T-helper 1 cell treated with Interleukin-12 subunit alpha and Interleukin-12 subunit beta and Interleukin-4 antibody, amounts not matched to agents 30 ng/mL and 1 ng/mL, for 36 hours (primary cell): ENCODE measurements at regions not wholly inside any gene's neighbourhood (a gene's known extent, or its start where the extent isn't known, plus 50 kb on each side); places are given as distances from the start of the nearest gene placed in this dataset.
"Not testable (repeated sequence)": the region's sequence is repeated elsewhere in the genome, so short reads cannot be mapped to it uniquely, and the experiment has no call there.

Experiments
- intact Hi-C: fragments of 100-400 bp; cut with micrococcal nuclease; formaldehyde crosslinking; loops from one replicate; pipeline ENCODE4 v1.15.1; 2024

DNA sequence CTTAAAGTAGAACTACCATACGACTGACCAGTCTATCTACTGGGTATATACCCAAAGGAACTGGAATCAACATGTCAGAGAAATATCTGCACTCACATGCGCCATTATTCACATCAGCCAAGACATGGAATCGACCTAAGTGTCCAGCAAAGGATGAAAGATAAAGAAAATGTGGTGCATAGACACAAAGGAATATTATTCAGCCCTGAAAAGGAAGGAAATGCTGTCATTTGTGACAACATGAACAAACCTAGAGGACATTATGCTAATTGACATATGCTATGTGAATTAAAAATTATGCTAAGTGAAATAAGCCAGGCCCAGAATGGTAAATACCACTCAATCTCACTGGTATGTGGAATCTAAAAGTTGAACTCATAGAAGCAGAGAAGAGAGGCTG lies 123.7 kb downstream of the KLF6 start:
- intact Hi-C loops: no loop called here

DNA sequence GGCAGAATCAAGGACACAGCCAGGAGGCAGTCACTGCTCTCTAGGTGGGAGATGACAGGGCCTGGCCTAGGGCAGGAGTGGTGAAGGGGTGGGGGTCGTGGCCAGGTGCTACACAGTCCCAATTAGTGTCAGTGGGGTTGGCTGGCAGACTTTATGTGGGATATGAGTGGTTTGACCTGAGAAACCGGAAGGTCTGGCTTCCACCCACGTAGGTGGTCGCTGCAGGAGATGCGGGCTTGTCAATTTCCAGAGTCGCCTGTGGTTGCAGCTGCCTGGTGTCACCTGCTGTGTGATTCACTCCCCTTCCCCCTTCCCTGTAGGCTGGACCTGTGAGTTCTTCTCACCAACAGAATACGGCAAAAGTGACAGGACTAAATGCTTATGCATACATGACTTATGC lies 124.3 kb downstream of the KLF6 start:
- intact Hi-C loops: no loop called here

DNA sequence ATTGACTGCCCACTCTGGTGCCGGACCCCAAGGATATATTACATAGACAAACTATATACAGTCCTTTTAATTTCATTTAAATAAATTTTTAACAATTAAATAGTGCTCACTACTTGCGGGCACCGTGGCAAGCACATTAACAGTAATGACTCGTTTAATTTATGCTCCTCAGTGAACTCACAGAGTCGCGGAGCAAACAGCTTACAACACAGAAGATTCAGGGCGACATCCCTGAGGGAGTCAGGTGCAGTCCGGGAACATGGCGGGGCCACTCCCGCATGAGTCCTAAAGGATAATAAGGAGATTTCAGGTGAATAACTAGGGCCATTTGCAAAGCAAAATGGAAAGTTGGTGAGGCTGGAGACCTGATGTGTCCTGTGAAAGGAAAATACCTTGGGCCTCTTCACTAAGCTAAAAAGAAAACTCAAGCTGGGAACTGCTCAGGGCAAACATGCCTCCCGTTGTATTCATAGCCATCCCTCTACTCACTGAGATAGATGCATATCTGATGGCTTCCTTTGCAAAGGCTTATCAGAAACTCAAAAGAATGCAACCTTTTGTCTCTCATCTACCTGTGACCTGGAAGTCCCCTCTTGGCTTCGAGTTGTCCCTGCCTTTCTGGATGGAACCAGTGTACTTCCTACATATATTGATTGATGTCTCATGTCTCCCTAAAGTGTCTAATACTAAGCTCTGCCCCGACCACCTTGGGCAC lies 125.6 kb downstream of the KLF6 start:
- intact Hi-C loops: no loop called here

DNA sequence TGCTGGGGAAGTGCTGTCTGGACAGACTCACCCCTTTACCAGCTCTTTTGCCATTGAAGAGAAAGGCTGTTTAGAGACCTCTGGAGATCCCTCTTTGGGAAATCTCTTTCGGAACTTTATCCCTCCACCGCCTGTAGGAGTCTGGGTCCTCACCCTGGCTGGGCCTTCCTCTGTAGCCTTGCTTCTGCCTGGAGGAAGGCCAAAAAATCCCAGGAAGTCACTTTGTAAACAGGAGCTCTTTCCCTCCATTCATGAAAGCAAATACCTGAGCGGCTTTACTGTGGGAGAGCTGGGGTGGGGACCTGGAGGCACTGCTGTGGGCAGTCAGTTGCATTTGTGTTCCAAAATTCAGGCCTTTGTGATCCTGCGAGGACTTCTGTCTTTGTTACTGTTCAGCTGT lies 126.2 kb downstream of the KLF6 start:
- intact Hi-C loops: no loop called here

DNA sequence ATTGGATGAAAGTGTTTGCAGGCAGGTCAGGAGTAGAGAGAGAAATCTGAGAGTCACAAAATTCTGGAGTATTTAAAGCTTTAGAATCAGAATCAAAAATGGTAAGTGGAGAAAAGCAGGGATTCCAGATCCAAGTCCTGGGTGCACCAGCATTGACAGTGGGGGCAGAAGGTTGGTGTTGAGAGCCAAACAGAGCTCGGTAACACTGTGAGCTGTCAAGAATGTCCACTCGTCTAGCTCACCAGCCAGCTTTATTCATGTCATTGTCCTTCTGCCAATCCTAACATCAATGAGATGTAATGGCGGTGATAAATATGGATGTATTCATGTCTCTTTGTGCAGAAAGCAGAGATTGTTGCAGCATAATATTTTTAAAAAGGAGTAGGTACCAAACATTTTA lies 128.8 kb downstream of the KLF6 start:
- intact Hi-C loops: no loop called here

DNA sequence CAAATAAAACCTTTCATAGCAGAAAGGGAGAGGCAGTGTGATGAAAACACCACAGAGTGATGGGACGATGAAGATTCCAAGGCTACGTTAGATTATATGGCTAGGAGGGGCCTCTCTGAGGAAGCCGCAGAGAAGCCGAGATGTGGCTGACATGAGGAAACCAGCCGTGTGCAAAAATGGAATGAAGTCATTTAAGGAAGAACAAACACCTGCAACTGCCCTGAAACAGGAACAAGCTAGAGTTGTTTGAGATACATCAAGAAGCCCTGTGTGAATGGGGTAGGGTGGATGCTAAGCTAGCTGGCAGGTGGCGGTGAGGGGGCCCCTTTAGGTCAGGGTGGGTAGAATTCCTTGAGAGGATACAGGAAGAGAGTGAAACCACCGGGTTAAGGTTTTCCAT lies 129.5 kb downstream of the KLF6 start:
- intact Hi-C loops: no loop called here

DNA sequence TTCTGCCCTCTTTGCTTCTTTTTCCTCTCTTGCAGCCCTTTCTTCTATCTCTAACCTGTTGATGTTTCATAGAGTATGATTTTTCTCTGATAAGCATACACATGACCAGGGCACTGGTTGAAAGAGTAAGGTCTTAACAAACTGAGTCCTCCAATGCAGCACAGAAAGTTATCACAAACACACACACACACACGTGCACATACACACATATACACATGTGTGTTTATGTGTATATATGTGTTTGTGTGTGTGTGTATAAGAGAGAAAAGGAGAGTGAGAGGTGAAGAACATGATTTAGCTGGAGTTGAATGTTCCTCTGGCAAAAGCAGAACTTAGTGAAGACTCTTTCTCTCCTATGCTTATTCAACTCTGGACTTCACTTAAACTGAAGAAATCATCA lies 130.0 kb downstream of the KLF6 start:
- intact Hi-C loops: no loop called here

DNA sequence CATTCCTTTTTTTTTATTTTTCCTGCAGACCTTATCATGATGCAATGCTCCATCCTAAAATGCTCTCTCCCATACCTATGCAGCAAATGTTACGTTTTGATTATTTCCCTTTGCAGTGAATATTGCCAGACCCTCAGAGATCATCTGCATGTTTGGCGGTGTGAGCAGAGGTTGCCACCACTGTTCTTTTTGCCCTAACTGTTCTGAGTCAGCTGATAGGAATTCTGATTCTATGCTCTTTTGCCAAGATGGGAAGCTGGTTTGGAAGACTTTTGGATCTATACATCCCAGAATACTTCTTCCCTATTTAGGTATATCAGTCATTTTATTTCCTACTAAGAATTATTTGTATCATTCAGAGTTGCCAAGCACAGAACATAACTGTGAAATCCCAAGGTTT lies 130.5 kb downstream of the KLF6 start:
- intact Hi-C loops: no loop called here

DNA sequence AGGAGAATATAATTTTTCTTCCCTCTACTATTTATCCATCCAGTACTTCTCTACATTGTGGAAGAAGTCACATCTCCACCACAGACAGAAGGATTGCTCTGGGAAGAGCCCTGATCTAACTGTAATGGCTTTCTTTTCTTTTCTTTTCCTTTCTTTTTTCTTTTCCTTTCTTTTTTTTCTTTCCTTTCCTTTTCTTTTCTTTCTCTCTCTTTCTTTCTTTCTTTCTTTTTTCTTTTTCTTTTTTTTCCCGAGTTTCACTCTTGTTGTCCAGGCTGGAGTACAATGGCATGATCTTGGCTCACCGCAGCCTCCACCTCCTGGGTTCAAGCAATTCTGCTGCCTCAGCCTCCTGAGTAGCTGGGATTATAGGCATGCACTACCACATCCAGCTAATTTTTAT lies 131.7 kb downstream of the KLF6 start:
- intact Hi-C loops: not testable (repeated sequence)

DNA sequence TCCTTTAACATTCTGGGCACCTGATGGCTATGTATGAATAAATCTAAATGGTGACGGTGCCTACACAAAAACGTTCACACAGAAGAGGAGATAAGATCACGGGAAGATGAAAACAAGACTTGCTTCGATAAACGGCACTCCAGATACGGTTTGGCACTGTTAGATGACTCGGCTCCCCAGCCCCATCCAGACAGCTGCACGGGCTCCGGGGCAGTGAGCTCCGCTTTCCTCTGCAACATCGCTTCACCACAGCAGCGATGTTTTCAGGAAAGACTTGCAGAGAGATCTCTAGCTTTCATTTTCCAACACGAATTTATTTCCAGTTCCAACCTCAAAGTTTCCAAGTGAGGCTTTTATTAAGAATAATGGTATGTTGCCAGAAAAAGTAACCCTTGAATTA lies 132.1 kb downstream of the KLF6 start:
- intact Hi-C loops: no loop called here

DNA sequence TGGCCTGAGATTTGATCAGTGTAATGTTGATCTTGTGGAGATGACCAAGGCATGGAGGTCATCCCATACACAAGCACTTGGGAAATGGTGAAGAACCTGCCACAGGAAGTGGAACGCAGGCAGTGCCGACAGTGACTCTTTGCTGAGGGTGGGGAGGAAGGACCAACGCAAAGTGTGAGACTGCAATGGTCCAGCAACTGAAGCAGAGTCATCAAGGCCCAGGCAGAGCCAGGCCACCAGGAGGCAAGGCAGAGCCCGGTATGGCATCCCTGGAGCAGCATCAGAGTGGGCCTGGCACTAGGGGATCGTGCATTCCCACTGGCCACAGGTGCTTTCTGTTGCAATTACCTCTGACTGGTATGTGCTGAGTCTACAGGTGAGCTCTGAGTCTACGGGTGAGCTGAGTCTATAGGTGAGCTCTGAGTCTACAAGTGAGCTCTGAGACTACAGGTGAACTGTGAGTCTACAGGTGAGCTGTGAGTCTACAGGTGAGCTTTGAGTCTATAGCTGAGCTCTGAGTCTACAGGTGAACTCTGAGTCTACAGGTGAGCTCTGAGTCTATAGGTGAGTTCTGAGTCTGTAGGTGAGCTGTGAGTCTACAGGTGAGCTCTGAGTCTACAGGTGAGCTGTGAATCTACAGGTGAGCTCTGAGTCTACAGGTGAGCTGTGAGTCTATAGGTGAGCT lies 132.9 kb downstream of the KLF6 start:
- intact Hi-C loops: no loop called here

DNA sequence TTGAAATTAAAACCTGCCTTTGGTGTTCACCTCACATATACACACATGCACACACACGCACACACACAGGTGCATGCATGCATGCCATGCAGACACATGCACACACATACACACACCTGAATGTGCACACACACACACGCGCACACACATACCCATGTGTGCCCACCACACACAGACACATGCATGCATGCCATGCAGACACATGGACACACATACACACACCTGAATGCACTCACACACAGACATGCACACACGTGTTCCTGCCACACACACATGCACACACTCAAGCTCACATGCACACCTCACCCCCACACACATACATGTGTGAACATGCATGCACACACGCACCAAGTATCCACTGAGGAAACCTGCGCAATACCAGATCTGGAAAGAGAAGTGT lies 136.4 kb downstream of the KLF6 start:
- intact Hi-C loops: no loop called here

DNA sequence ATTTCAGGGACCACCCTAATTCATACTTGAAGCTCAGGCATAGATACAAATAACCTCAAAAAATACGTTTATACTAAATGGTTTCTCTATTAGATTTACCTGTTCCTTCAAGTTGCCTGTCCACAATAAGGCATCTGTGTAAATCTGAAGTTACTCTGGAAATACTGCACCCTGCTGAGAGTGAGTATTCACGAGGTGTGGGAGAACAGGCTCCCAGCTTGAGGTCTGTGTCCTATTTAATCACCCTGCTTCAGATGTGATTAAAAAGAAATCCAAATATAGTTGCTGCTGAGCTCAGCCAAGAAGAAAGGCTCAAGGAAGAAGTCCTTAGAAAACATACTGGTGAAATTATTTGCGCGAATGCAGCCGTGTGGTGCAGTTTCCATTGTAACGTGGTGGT lies 136.8 kb downstream of the KLF6 start:
- intact Hi-C loops: no loop called here

DNA sequence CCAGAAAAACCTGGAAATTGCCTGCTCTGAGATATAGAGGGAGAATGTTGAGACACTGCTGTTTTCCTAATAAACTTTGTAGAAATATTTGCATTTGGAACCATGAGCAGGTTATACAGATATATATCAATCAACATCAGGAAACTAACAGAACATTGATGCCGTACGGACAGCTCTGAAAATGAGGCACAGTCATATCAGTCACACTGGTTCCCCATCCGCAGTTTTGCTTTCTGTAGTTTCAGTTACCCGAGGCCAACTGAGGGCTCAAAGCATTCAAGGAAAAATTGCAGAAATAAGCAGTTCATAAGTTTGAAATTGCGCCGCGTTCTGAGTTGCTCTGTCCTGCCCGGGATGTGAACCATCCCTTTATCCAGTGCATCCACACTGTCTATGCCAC lies 137.9 kb downstream of the KLF6 start:
- intact Hi-C loops: no loop called here

DNA sequence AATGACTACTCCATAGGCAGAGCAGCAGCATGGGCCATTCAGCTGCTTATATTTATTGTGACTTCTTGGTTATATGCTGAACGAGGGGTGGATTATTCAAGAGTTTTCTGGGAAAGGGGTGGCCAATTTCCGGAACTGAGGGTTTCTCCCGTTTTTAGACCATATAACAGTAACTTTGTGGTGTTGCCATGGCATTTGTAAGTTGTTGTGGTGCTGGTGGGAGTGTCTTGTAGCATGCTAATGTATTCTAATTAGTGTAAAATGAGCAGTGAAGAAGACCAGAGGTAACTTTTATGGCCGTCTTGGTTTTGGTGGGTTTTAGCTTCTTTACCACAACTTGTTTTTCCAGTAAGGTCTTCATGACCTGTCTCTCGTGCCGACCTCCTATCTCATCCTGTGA lies 139.6 kb downstream of the KLF6 start:
- intact Hi-C loops: no loop called here

DNA sequence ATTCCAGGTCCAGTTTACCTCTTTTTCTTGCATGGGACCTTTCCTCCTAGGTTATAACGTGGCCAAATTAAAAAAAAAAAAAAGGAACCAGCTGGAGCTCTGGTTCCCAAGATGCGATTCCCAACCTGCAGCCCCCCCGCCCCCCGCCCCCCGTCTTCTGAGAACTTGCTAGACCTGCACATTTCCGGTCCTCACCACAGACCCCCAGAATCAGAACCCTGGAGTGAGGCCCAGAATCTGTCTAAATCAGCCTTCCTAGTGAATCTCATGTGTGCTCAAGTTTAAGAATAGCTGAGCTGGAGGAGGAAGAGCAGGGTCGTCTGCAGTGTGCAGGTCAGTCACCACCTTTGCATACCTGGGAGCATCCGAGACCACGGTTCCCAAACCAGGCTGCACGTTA lies 144.2 kb downstream of the KLF6 start:
- intact Hi-C loops: no loop called here

DNA sequence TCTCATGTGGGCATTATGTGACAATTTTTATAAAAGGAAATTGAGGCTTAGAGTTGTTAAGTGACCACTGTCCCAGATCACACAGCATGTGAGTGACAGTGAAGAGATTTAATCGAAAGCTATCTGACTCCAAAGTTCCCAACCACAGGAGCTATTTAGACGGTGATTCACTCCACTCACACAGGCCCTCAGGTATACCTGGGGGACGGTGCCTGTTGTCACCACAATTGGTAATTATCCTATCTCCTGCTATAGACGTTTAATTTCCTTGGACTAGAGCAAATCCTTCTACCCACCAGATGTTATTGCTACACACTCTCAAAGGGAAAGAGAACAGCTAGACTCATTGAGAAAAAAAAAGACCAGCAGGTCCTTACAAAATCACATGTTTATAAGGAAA lies 145.5 kb downstream of the KLF6 start:
- intact Hi-C loops: no loop called here

DNA sequence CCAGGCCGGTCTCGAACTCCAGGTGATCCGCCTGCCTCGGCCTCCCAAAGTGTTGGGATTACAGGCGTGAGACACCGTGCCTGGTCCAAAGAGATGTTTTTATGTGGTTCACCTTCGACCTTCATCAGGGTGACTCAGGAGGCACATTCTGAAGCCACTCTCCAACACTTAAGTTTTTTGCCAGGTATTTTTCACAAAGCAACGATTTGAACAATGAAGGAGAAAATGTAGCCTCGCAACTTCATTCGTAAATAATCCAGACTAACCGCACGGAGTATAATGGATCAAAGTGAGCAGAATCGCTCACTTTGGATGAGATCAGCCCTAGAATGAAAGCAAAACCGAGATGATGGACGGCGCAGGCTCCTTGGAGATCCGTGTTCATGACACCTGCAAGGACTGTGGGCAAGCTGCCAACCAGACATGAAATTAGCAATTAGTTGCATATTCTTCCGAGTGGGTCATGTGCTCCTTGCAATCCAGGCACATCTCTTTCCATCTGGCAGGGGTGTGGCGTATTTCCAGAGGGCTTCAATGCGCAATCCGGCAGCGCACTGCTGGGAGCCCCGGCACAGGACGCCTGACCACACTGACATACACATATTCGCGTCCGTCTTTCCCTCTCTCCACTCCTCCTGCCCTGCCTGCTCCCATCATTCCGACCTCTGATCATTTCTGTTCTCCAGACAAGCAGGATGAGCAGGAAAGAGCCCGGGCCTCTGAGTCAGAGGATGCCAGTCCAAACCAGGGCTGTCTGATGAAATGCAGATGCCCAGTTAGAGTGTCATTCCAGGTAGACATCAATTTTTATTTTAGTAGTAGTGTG lies 148.4 kb downstream of the KLF6 start:
- intact Hi-C loops: no loop called here

DNA sequence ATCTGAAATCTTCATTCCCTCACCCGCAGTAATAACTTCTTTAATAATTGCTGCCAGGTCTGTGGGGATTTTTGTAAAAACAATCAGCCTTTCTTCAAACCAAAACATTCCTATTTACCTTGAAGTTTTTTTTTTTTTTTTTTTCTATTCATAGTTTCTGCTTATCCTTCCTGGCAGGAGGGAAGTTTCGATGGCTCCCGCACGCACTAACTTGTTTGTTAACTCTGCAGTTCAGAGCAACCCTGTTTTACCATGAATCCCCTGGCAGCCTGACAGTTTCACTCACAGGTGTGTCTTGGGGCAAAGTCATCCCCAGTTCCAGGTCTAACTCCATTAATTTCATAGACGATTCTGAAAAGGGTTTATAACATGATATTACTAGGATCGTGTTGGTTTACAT lies 149.3 kb downstream of the KLF6 start:
- intact Hi-C loops: no loop called here

DNA sequence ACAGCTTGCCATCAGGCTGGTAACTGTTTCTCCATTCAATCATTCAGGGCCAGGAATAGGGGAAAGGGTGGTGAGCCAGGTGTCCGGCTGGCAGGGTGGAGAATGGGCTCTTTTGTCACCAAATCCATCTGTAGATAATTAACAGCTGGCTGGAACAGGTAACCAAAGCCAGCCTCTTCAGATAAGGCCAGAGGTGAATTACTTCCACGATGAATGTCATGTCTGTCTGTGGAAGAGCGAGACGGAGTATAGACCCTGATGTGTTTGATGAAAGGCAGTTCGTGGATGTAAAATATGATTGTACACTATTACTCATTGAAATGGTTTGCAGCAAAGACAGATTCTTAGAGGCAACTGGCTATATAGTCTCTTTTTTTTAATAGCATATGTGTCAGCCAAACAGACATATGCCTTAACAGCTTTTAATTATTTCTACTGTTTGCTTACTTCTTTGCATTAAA lies 149.8 kb downstream of the KLF6 start:
- intact Hi-C loops: no loop called here

DNA sequence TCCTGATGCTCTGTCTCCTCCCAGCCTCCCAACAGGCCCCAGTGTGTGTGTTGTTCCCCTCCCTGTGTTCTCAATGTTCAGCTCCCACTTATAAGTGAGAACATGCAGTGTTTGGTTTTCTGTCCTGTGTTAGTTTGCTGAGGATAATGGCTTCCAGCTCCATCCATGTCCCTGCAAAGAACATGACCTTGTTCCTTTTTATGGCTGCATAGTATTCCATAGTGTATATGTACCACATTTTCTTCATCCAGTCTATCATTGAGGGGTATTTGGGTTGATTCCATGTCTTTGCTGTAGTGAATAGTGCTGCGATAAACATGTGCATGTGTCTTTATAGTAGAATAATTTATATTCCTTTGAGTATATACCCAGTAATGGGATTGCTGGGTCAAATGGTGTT lies 150.4 kb downstream of the KLF6 start:
- intact Hi-C loops: not testable (repeated sequence)

DNA sequence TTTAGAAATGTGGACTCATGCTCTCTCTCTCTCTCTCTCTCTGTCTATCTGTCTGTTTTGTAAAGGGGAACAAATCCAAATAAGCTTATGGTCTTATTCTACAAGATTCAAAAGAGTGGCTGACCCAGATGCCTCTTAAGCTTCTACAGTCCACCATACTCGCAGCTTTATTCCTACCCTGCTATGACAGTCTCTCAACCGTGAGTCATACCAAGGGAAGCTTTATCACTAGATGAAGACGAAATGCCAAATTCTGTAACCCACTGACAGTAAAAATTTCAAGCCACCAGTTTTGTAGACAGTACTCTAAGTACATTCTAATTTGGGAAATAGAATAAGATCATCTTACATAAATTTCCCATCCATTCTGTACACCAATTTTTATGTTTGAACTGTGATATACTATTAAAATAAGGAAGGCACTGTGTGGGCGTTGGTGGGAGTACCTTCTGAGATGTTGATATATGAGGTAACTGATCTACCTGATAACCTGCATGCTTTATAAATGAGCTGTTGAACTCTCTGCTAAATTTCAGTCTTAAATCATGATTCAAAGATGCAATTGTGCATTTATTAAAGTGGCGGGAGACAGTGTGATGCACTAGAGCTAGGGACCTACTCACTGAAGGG lies 153.2 kb downstream of the KLF6 start:
- intact Hi-C loops: no loop called here
